Stimulated activated naive CD8-positive, alpha-beta T cell treated with anti-CD3 and anti-CD28 coated beads, Interleukin-15, Interleukin-2, amounts not matched to agents 100 U/mL and 50 U/mL, for 24 hours (primary cell): ENCODE measurements at regions not wholly inside any gene's neighbourhood (a gene's known extent, or its start where the extent isn't known, plus 50 kb on each side); places are given as distances from the start of the nearest gene placed in this dataset.
"Not testable (repeated sequence)": the region's sequence is repeated elsewhere in the genome, so short reads cannot be mapped to it uniquely, and the experiment has no call there.

Source experiments
- ATAC-seq: fragments of 150-1000 bp; cut with Tn5 transposase; one replicate; pipeline ENCODE4 v1.10.0; 2021
- DNase-seq: peaks from one replicate; pipeline ENCODE4 v3.0.0; 2021

DNA sequence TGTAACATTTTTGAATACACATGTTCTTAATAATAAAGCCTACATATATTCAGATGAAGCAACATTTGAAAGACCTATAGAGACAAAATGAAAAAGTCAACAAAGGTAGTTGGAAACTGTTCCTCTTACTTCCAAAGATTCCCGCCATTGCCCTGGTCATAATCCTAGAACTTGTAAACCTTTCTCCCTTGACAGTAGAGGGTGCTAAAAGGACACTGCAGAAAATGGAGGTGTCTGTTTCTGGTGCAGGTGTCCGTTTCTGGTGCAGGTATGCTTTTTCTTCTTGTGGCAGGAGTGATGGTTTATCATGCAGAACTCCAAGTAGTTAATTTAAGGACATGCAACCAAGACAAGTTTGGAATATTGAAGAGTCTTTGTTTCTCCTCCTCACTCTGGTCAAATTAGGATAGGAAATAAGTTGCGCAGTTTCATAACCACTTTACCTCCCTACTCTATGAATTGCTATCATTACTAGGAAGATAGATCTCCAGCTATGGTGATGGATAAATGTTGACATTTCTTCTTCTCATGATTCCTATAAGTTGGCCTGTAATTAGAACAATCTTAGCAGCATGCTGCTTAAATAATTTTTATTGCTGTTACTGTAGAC is 56.0 kb upstream of the FAM174A start:
- DNase-seq, result no peak
- ATAC-seq, result no peak

- no peak for ATAC-seq
- no peak for DNase-seq
Observed at GRCh38 chr5:100472091-100472490, 63.1 kb upstream of the FAM174A start.

DNA sequence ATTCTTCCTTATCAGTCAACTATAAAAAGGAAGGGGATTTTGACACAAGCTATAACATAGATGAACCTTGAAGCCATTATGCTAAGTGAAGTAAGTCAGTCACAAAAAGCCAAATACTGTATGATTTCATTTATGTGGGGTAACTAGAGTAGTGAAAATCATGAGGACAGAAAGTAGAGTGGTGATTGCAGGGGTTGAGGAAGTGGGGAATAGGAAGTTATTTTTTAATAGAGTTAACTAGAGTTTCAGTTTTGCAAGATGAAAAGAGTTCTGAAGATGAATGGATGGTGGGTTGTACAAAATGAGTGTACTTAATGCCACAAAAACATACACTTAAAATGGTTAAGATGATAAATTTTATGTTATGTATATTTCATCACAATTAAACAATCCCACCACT is 65.4 kb upstream of the FAM174A start:
- ATAC-seq, result no peak
- DNase-seq, result no peak

DNA sequence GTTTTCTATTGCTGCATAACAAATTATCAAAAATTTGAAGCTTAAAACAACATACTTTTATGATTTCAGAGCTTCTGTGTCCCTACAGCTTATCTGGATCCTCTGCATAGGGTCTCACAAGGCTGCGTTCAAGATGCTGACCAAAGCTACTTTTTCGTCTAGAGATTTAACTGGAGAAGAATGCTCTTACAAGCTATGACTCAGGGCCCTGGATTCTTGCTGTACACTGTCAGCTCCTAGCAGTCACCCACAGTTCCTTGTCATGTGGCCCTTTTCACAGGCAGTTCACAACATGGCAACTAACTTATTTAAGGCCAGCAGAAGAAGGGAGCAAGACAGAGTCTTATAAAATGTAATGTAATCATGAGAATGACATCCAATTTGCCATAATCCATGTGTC is 70.8 kb upstream of the FAM174A start:
- no peak for DNase-seq

DNA sequence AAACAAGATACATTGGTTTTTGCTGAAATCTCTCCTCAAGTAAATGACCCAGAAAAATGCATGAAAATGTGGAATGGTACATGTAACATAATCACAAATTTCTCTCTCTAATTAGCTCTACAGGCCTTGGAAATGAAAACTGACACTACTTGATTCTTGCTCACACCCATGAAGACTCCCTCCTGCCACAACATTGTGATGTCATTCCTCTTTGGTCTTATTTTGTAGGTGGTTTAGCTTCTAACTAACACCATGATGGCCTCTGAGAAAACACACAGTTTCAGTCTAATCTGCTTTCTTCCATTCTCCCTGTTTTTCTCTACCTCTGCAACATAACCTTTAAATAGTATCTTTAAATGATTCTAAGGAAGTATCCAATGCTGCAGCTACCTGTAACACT is 78.6 kb upstream of the FAM174A start:
- DNase-seq (no peak), ATAC-seq (no peak)

More for the DNA sequence above, 70.8 kb upstream of the FAM174A start:
- ATAC-seq, result no peak

DNA sequence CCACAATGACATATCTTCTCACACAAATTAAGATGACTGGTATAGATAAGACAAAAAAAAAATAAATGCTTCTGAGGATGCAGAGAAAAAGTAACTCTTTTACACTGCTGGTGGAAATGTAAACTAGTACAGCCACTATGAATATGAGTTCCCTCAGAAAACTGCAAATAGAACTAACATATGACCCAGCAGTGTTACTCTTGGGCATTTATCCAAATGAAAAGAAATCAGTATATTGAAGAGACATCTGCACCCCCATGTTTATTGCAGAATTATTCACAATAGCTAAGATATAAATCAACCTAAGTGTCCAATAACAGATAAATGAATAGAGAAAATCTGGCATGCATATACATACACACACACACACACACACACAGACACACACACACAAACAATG is 83.0 kb upstream of the FAM174A start:
- ATAC-seq (no peak), DNase-seq (no peak)

DNA sequence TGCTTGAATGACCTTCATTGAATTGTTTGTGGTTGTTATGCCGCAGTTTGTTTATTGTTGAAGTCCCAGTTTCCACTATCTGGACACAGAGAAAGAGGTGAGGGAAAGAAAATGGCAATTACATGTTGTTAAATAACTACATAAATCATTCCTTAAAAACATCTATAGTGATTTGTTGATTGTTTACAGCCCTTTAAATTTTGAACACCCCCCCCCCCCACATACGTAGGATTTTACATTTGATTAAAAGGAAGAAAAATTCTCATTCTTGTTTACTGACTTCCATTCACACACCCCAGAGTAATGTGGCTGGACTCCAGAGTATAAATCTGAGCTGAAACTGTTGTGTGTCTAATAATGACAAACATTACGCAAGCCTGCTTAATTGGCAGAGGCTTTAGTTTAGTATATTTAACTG is 87.1 kb upstream of the FAM174A start:
- ATAC-seq, result no peak
- no peak for DNase-seq

DNA sequence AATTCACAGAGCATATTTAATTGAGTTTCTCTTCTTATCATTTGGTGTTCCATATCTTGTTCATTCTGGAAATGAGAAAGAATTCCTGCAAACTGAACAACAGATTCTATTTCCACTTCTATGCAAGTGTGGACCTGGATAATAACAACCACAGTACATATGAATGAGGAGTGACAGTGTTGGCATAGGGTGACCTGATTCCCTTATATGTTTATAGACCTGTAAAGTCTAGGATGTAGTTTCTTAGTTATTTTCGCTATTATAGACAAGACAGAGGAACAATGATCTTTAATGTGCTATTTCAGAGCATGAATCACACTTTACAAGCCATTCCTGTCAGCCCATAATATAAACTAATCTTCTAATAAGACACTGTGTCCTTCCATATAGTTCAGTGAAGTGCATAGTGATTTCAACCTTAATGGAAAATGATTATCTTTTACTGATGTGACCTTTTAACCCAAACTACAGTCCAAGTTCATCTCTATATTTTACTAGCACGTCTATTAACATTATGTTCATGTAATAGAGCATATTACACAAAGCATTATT is 88.2 kb upstream of the FAM174A start:
- DNase-seq, result no peak
- no peak for ATAC-seq

DNA sequence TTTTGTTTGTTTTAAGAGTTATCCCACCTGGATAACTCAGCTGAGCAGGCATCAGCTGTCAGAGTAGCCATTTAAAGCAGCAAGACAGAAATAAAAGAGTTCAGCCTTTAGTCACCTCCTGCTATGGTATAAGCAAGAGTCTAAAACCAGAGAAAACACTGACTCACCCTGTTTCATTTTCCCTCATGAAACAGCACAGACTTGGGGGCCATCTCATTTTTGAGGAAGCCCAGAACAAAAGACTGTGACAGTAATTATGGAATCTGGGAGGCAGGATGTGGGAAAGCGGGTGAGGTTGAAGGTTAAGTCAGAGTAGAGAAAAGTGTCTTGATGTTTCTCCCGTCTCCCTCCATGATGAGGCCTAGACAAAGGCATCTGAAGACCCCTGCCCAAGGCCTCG is 90.2 kb upstream of the FAM174A start:
- DNase-seq (no peak), ATAC-seq (peak; percentile 32)

- ATAC-seq (no peak), DNase-seq (no peak)
Observed at GRCh38 chr5:100434815-100435214, 100.4 kb upstream of the FAM174A start.

- no peak for ATAC-seq
- DNase-seq, result no peak
Observed at GRCh38 chr5:100432741-100433140, 102.4 kb upstream of the FAM174A start.

DNA sequence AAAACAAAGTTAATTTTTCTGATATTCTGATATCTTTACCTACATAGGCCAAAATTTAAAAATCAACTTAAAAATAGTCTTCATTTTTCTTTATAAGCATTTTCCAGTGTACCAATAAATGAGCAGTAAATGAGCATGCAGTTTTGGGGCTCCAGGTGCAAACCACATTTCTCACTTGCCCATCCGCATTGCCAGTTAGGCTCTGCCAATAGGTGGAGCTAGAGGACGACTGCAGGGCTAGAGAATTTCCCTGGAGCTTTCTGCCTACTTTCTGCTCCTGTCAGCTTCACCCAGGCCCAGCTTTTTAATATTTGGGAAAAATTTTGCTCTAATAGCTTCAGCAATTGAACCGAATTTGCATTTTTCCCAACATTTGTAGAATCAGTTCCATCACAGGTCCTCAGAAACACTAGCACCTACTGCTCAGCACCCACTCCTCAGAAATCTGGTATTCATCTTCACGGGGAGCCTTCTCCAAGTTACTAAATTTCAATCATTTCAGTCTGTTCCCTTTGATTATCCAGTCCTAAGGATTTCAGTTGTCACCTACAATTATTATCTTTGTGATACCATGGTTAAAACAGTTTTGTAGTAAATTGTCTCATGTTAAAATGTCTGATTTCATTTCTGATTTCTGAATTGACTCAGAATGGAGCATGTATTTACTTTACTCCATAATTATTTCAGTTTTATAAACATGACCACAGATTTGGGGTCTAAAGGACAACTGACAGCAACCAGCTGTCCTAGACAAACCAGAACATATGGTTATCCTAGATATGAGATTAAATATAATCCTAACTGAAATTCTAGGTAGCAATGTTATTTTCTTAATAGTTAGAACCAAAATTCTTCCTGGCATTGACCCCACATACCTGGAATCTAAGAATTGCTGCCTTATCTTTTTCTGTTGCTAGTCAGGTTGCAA is 104.6 kb upstream of the FAM174A start:
- DNase-seq (peak; percentile 51), ATAC-seq (no peak)

GRCh38 chr5:100424787-100425186 is 110.4 kb upstream of the FAM174A start:
- no peak for DNase-seq
- no peak for ATAC-seq

DNA sequence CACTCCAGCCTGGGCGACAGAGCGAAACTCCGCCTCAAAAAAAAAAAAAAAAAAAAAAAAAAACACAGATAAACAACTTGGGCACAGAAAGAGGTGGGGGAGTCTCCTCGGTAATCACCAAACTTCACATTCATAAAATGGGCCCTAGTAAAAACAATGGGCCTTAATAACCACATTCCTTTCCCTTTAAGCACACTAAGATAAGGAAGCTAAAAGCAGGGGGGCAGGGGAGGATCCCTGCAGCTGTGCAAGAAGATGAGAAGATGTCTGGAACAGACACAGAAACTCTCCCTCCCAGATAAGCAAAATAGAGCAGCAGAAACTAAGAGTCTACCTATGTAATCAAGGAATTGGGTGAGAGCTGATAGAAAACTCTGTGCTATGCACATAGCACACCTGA is 111.2 kb upstream of the FAM174A start:
- DNase-seq, result no peak

DNA sequence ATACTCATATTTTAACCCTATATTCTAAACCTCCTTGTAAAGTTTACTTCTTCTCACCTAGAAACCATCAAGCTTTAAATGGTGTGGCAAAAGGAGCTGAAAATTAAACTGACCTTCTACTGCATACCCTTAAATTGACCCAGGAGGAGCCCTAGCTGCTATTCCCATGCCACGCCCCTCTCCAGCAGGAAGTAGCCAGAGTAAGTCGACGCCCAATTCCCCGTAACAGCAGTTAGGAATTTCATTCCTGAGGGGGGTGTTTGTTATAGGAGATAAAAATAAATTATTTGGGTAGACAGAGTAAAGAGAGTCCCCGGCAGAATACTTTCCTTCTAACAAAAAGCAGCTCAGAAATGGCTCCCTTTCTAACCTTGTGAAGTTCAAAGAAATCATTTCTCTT is 111.8 kb upstream of the FAM174A start:
- ATAC-seq, result no peak

More for the DNA sequence above, 111.2 kb upstream of the FAM174A start:
- ATAC-seq, result no peak

GRCh38 chr5:100421360-100421759 is 113.8 kb upstream of the FAM174A start:
- no peak for ATAC-seq
- DNase-seq, result no peak

More for the DNA sequence above, 111.8 kb upstream of the FAM174A start:
- DNase-seq, result no peak

DNA sequence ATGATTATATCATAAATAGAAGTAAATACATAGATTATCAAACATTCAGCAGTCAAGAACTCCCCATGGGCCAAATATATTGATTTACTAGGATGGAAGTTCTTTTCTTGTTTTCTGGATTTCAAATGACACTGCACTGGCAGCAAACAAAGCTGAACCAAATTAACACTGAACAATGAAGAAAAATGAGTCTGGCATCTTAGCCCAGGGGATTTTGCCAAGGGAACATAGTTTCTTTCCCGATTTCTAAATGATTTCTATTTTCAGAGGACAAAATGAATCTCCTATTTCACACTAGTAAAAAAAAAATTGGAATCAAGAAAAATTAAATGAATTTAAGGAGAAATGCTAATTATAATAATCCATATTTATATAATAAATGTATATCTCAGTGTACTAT is 116.9 kb upstream of the FAM174A start:
- no peak for DNase-seq
- ATAC-seq, result no peak

- DNase-seq (no peak), ATAC-seq (no peak)
Observed at GRCh38 chr5:100409660-100410151, 125.5 kb upstream of the FAM174A start.

DNA sequence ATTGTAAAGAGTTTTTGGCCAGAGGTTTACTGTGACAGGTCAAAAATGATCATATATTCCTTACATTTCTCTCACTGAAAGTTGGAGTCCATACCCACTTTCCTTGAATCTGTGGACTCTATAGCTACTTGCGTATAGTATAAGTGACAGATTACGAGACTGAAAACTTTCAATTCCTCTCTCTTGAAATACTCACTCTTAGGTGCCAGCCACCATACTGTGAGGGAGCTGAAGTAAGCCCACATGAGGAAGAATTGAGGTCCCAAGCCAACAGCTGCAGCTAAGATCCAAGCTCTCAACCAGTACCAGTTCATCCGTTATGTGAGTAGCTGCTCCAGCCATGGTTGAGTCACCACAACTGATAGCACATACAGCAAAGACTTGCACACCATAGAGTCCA is 128.1 kb upstream of the FAM174A start:
- DNase-seq, result no peak
- ATAC-seq, result no peak

- no peak for ATAC-seq
- DNase-seq, result no peak
Observed at GRCh38 chr5:100406640-100407039, 128.5 kb upstream of the FAM174A start.

DNA sequence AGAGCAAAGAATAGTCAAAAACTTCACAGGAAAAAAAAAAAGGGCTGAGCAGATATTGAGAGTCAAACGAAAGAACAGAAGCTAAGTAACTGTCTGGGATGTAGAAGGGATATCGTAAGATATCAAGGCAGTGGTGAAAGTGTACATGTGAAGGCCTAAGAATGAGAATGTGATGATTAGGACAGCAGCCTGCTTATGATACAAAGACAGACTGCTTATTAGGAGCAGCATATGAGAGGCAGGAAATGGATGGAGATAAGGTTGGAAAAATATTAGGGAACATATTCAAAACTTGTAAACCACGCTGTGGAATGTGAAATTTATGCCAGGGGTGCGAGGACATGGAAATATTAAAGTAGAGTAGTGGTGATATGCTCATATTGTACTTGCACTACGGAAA is 133.1 kb upstream of the FAM174A start:
- no peak for ATAC-seq
- no peak for DNase-seq

DNA sequence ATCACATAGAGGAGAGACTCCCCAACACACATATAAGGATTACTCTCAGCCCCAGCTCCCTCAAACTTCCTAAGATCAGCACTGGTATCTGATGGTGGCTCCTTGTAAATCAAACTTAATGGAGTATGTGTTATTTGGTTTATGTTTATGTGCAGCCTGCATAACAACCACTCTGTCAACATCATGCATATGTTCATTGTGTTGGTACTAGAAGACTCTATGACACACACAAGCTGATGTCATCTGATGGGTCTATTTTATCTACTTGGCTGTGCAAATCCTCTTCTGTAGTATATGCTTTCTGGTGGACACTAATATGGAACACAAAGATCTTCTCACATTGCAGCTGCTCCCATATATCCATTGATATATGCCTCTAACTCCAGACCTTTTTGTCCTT is 134.0 kb upstream of the FAM174A start:
- ATAC-seq, result no peak

GRCh38 chr5:100398815-100399214 is 136.4 kb upstream of the FAM174A start:
- ATAC-seq, DNase-seq: not testable (repeated sequence)

More for the DNA sequence above, 134.0 kb upstream of the FAM174A start:
- no peak for DNase-seq
